B cell (primary cell): ENCODE measurements at regions not wholly inside any gene's neighbourhood (a gene's known extent, or its start where the extent isn't known, plus 50 kb on each side); places are given as distances from the start of the nearest gene placed in this dataset.

ENCODE experiments used
- CTCF ChIP-seq: fragments of 200-600 bp; IDR thresholded peaks from one replicate; pipeline ENCODE4 v1.8.0; 2022; ENCODE audit warnings: antibody characterized with exemption, mild to moderate bottlenecking
- EZH2 ChIP-seq: IDR thresholded peaks from 2 replicates; pipeline ENCODE4 v1.6.1; 2012; ENCODE audit warnings: borderline replicate concordance, low read depth, mild to moderate bottlenecking, moderate library complexity, low read length; ENCODE audit not compliant: insufficient read depth, poor library complexity, severe bottlenecking

- TF ChIP-seq CTCF (no peak), EZH2 (no peak)
Observed at GRCh38 chr7:45349090-45349489, 191.5 kb downstream of the RAMP3 start.
